GM12878 (cell line): ENCODE measurements at regions not wholly inside any gene's neighbourhood (a gene's known extent, or its start where the extent isn't known, plus 50 kb on each side); places are given as distances from the start of the nearest gene placed in this dataset.

ENCODE experiments used
- ATAC-seq: fragments of 200-7000 bp; cut with Tn5 transposase; 3 replicates; pipeline ENCODE4 v1.9.1; 2020; ENCODE audit warnings: mild to moderate bottlenecking, moderate library complexity
- BruUV-seq: library from RNA; stranded (reverse); fragments of 400-500 nt; replicated peaks from 2 replicates; lab custom pipeline; 2021; lab: Mats Ljungman, UMichigan
- CTCF ChIA-PET: fragments of 300-600 bp; sonication (Branson Sonifier 250); formaldehyde crosslinking; extraction: SDS; loops from one replicate; lab custom pipeline; 2021; ENCODE audit warnings: inconsistent platforms; lab: Yijun Ruan, JAX
- POLR2A ChIA-PET: fragments of 350-600 bp; formaldehyde crosslinking; extraction: SDS; loops from one replicate; lab custom pipeline; 2021; ENCODE audit warnings: inconsistent platforms; lab: Charles Lee
- RAD21 ChIA-PET: fragments of 300-600 bp; sonication (Branson Sonifier 250); formaldehyde crosslinking; loops from one replicate; lab custom pipeline; 2023; ENCODE audit warnings: antibody characterized with exemption; ENCODE audit not compliant: unreplicated experiment; lab: Charles Lee
- SMC1A ChIA-PET: fragments of 300-600 bp; sonication (Branson Sonifier 250); formaldehyde crosslinking; loops from one replicate; lab custom pipeline; 2023; ENCODE audit not compliant: unreplicated experiment, uncharacterized antibody; lab: Charles Lee
- DNase-seq: peaks from one replicate; pipeline ENCODE4 v3.0.0-alpha.2; 2011; ENCODE audit warnings: low read depth, low spot score
- FAIRE-seq: peaks from 3 replicates; lab custom pipeline; 2011; peaks lifted over from hg19 to GRCh38; lab: Jason Lieb, UNC
- H2AFZ ChIP-seq: 2 replicates; pipeline ENCODE4 v1.6.0; 2011; ENCODE audit warnings: low read depth, low read length, control low read depth; ENCODE audit not compliant: control insufficient read depth
- H3K27ac ChIP-seq: 2 replicates; pipeline ENCODE4 v1.5.1; 2011; ENCODE audit warnings: control low read depth; ENCODE audit not compliant: control insufficient read depth, insufficient read depth
- H3K27me3 ChIP-seq, 2 experiments: replicated peaks in 1 of 2; 2 replicates each; pipeline versions ENCODE4 v1.6.0 to v1.6.1; 2011; ENCODE audit warnings: low read length in 1 of 2; ENCODE audit not compliant: control insufficient read depth in 2 of 2, insufficient read depth in 2 of 2
- H3K36me3 ChIP-seq, 2 experiments: 2 replicates each; pipeline ENCODE4 v1.5.1; 2011; ENCODE audit warnings: low read length in 1 of 2; ENCODE audit not compliant: control insufficient read depth in 2 of 2, insufficient read depth in 2 of 2
- H3K4me1 ChIP-seq: 2 replicates; pipeline ENCODE4 v1.6.1; 2011; ENCODE audit warnings: mild to moderate bottlenecking, low read length, moderate library complexity, mixed read lengths; ENCODE audit not compliant: control insufficient read depth, insufficient read depth
- H3K4me2 ChIP-seq: 2 replicates; pipeline ENCODE4 v1.6.0; 2011; ENCODE audit warnings: control low read depth; ENCODE audit not compliant: control insufficient read depth, insufficient read depth
- H3K4me3 ChIP-seq: fragments of 200-600 bp; sonication (generic); 2 replicates; pipeline ENCODE4 v1.5.1; 2016
- H3K79me2 ChIP-seq: 2 replicates; pipeline ENCODE4 v1.6.0; 2011; ENCODE audit warnings: low read length; ENCODE audit not compliant: control insufficient read depth, insufficient read depth
- H3K9ac ChIP-seq: 2 replicates; pipeline ENCODE4 v1.8.0; 2011; ENCODE audit warnings: low read length, control low read depth, mixed read lengths; ENCODE audit not compliant: control insufficient read depth, insufficient read depth
- H3K9me3 ChIP-seq: replicated peaks from 3 replicates; pipeline ENCODE4 v1.5.1; 2011; ENCODE audit warnings: mild to moderate bottlenecking, low read length; ENCODE audit not compliant: control insufficient read depth, insufficient read depth
- H4K20me1 ChIP-seq: 2 replicates; pipeline ENCODE4 v1.6.0; 2011; ENCODE audit not compliant: control insufficient read depth, insufficient read depth
- ATF7 ChIP-seq: fragments of 450-650 bp; IDR thresholded peaks from 2 replicates; pipeline ENCODE4 v1.6.1; 2016; ENCODE audit warnings: low read depth, mild to moderate bottlenecking
- CREB1 ChIP-seq: IDR thresholded peaks from 2 replicates; pipeline ENCODE4 v1.6.1; 2012; ENCODE audit warnings: low read depth, mild to moderate bottlenecking, inconsistent platforms
- FOXM1 ChIP-seq: IDR thresholded peaks from 2 replicates; pipeline ENCODE4 v1.6.1; 2012; ENCODE audit warnings: low read depth, mild to moderate bottlenecking, inconsistent platforms, low read length, moderate library complexity
- GABPA ChIP-seq: IDR thresholded peaks from 2 replicates; pipeline ENCODE4 v1.6.1; 2014; ENCODE audit warnings: antibody characterized with exemption, low read depth, mild to moderate bottlenecking, inconsistent platforms
- HDAC6 ChIP-seq: fragments of 200-600 bp; sonication (generic); IDR thresholded peaks from one replicate; pipeline ENCODE4 v1.8.0; 2017; ENCODE audit warnings: antibody characterized with exemption; ENCODE audit not compliant: unreplicated experiment
- KLF5 ChIP-seq: fragments of 450-650 bp; IDR thresholded peaks from 2 replicates; pipeline ENCODE4 v1.6.1; 2014; ENCODE audit warnings: mild to moderate bottlenecking; ENCODE audit not compliant: partially characterized antibody
- MLLT1 ChIP-seq: fragments of 450-650 bp; IDR thresholded peaks from 2 replicates; pipeline ENCODE4 v1.6.1; 2016; ENCODE audit warnings: mild to moderate bottlenecking
- POU2F2 ChIP-seq: IDR thresholded peaks from 3 replicates; pipeline ENCODE4 v1.6.1; 2011; ENCODE audit warnings: low read depth, mild to moderate bottlenecking, low read length, borderline replicate concordance
- SP1 ChIP-seq: IDR thresholded peaks from one replicate; pipeline ENCODE4 v1.6.1; 2011; ENCODE audit warnings: low read depth, low read length
- WGBS: methylation state at CpG from one replicate; pipeline ENCODE4 v1.1.6; 2016; ENCODE audit warnings: low lambda C conversion rate; ENCODE audit not compliant: insufficient replicate concordance, insufficient coverage; ENCODE audit errors: missing lambda C conversion rate; 5-methylcytosine and 5-hydroxymethylcytosine counted together
- in situ Hi-C: fragments of 300-500 bp; cut with MboI; formaldehyde crosslinking; loops from 9 replicates; pipeline ENCODE4 v1.14.3; 2018; ENCODE audit warnings: mixed read lengths
- intact Hi-C: fragments of 100-400 bp; cut with micrococcal nuclease; formaldehyde crosslinking; loops from one replicate; pipeline ENCODE4 v1.14.2; 2022; ENCODE audit not compliant: unreplicated experiment
- TF ChIP-seq, protein P1 (sequence below): IDR thresholded peaks from 2 replicates; pipeline ENCODE4 v1.6.1; 2012; ENCODE audit warnings: improper control_type of control experiment, low read depth, low read length; ENCODE audit not compliant: insufficient replicate concordance

DNA sequence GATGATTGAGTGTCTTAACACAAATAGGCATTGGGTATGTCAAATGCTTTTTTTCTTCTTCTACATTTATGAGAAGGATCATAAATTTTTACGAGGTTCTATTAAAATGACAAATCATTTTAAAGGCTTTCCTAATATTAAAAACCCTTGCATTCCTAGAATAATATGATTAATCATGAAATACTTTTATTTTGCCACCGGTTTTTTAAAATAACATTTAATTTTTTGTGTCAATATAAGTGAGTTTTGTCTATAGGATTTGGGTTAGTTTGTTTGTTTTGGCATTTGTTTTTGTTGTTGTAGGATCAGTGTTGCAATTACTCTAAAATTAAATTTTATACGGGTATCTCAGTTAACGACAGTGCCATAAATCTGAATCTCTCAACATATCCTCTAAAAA lies 169.7 kb upstream of the STK26 start:
- TF ChIP-seq CREB1 (no peak), ATF7 (no peak), HDAC6 (no peak), MLLT1 (no peak), SP1 (no peak), FOXM1 (no peak), KLF5 (no peak), GABPA (no peak), POU2F2 (no peak)
- TF ChIP-seq, protein P1, sequence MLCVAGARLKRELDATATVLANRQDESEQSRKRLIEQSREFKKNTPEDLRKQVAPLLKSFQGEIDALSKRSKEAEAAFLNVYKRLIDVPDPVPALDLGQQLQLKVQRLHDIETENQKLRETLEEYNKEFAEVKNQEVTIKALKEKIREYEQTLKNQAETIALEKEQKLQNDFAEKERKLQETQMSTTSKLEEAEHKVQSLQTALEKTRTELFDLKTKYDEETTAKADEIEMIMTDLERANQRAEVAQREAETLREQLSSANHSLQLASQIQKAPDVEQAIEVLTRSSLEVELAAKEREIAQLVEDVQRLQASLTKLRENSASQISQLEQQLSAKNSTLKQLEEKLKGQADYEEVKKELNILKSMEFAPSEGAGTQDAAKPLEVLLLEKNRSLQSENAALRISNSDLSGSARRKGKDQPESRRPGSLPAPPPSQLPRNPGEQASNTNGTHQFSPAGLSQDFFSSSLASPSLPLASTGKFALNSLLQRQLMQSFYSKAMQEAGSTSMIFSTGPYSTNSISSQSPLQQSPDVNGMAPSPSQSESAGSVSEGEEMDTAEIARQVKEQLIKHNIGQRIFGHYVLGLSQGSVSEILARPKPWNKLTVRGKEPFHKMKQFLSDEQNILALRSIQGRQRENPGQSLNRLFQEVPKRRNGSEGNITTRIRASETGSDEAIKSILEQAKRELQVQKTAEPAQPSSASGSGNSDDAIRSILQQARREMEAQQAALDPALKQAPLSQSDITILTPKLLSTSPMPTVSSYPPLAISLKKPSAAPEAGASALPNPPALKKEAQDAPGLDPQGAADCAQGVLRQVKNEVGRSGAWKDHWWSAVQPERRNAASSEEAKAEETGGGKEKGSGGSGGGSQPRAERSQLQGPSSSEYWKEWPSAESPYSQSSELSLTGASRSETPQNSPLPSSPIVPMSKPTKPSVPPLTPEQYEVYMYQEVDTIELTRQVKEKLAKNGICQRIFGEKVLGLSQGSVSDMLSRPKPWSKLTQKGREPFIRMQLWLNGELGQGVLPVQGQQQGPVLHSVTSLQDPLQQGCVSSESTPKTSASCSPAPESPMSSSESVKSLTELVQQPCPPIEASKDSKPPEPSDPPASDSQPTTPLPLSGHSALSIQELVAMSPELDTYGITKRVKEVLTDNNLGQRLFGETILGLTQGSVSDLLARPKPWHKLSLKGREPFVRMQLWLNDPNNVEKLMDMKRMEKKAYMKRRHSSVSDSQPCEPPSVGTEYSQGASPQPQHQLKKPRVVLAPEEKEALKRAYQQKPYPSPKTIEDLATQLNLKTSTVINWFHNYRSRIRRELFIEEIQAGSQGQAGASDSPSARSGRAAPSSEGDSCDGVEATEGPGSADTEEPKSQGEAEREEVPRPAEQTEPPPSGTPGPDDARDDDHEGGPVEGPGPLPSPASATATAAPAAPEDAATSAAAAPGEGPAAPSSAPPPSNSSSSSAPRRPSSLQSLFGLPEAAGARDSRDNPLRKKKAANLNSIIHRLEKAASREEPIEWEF, result no peak
- FAIRE-seq, result no peak
- H3K36me3 ChIP-seq, result no peaks in the 10 kb centered on the region
- H4K20me1 ChIP-seq, result no peaks in the 10 kb centered on the region
- DNase-seq, result no peak
- H2AFZ ChIP-seq, result no peak overlapping the region
- H3K79me2 ChIP-seq, result no peaks in the 10 kb centered on the region
- H3K9me3 ChIP-seq, result no peaks in the 10 kb centered on the region
- CTCF ChIA-PET, result interaction anchor here (0.6 to 2.6 kb wide), 5 partner anchors 12 to 760 kb away, joined by 3 to 25 read pairs (median 4); partner anchors contain the start of gene RAP2C
- 67% methylated on average over 4 of the region's 4 CpGs for WGBS
- ATAC-seq, result no peak
- no peak overlapping the region for H3K27ac ChIP-seq
- no peak overlapping the region for H3K4me2 ChIP-seq
- POLR2A ChIA-PET, result no interaction called here
- no peaks in the 10 kb centered on the region for H3K27me3 ChIP-seq
- no peaks in the 10 kb centered on the region for H3K4me1 ChIP-seq
- in situ Hi-C loops (loop anchor here (10.0 kb wide), 2 partner anchors 221 to 371 kb away; no protein-coding TSS in a partner anchor), intact Hi-C loops (no loop called here)
- RAD21 ChIA-PET, result interaction anchor here (0.9 to 1.7 kb wide), 4 partner anchors 26 to 644 kb away, joined by 3 to 7 read pairs (median 4); no protein-coding TSS in a partner anchor
- no peak overlapping the region for H3K4me3 ChIP-seq
- SMC1A ChIA-PET, result interaction anchor here (1.0 kb wide), 3 partner anchors 156 to 367 kb away, joined by 3 to 4 read pairs (median 3); partner anchors contain the start of gene RAP2C
- BruUV-seq, result no TSS peak
- H3K9ac ChIP-seq, result no peak overlapping the region
